ENCODE measurements at regions not wholly inside any gene's neighbourhood (a gene's known extent, or its start where the extent isn't known, plus 50 kb on each side); places are given as distances from the start of the nearest gene placed in this dataset.

- no peak for DNase-seq (ENCODE audit: low read depth)
- TF ChIP-seq CTCF (IDR thresholded peaks at IDR 0.05; ENCODE audit: insufficient read depth, low read depth, low read length) = no peak
- no peak overlapping the region for H3K4me3 ChIP-seq (ENCODE audit: low read depth, low read length)
Measured at GRCh38 chr4:161101881-161102280, 1061.9 kb downstream of the FSTL5 start.

- DNase-seq (ENCODE audit: low read depth) = no peak
- no peak overlapping the region for H3K4me3 ChIP-seq (ENCODE audit: low read depth, low read length)
- TF ChIP-seq CTCF (IDR thresholded peaks at IDR 0.05; ENCODE audit: insufficient read depth, low read depth, low read length) = no peak
Measured at GRCh38 chr4:161097821-161098220, 1066.0 kb downstream of the FSTL5 start.

GRCh38 chr4:161061046-161061445 is 1102.8 kb downstream of the FSTL5 start:
- no peak for DNase-seq (ENCODE audit: low read depth)
- H3K4me3 ChIP-seq (ENCODE audit: low read depth, low read length) = no peak overlapping the region
- no peak for TF ChIP-seq CTCF (IDR thresholded peaks at IDR 0.05; ENCODE audit: insufficient read depth, low read depth, low read length)

All from fibroblast of villous mesenchyme (primary cell).